HG03175 (cell line): ENCODE measurements at regions not wholly inside any gene's neighbourhood (a gene's known extent, or its start where the extent isn't known, plus 50 kb on each side); places are given as distances from the start of the nearest gene placed in this dataset.
A peak's percentile ranks its signal among the peaks of the same experiment; 100 is the strongest.

ENCODE experiments used
- ATAC-seq: cut with Tn5 transposase; IDR thresholded peaks from one replicate; pipeline ENCODE4 v1.9.1; 2021; ENCODE audit warnings: mild to moderate bottlenecking, moderate library complexity; ENCODE audit not compliant: unreplicated experiment

DNA sequence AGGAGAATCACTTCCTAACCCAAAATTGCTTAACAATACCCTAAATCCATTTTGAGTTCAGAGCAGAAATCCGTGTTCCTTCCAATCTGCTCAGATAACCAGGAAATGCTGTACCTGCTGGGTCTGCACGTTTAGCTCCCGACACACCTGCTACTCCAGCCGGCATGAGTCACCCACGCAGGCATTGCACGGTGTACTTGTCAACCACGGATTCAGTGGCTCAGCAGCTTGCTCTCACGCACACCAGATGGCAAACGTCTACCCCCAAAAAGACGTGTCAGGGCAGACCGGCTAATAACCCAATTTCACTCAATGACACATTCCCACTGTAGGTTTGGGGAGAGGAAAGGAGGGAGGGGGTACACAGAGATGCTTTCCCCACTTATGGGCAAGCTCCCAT, 468.1 kb downstream of the SOX9 start:
- ATAC-seq: no peak

GRCh38 chr17:72590382-72590781, 469.6 kb downstream of the SOX9 start:
- ATAC-seq: no peak

- ATAC-seq: no peak
Measured at GRCh38 chr17:72590882-72591281, 470.1 kb downstream of the SOX9 start.

GRCh38 chr17:72591289-72592241, 470.7 kb downstream of the SOX9 start:
- ATAC-seq: no peak

DNA sequence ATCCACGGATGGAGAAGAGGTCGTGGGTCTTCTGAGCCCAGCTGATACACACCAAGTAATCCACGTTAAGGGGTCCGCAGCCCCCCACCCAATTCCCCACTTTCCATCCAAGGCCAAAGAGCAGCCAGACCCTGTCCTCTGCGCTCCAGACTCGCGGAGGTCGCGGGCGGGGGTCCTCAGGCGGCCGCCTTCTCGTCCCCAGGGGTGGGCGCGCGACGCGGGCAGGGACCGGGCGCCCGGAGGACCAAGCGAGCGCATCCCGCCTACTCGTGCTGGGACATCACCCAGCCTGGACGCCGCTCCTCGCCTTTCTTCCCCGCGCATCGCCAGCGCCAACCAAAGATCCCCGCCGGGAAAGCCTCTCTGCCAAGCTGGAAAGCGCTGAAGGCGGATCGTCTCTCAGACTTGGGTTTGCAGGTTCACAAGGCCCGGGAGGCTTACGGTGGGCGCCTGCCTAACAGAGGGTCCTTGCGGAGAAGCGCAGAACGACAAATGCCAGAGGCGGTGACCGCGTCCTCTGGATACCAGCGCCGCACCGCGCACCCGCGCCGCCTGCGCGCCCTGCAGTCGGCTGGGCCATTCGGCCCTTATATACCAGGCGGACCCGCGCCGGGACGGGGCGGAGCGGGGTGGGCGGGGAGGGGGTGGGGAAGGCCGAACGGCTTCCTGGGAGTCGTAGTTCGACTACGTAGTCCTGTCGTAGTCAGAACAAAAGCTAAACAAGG, 471.6 kb downstream of the SOX9 start:
- ATAC-seq: peak; percentile 78

GRCh38 chr17:72592967-72593325, 472.1 kb downstream of the SOX9 start:
- no peak for ATAC-seq

GRCh38 chr17:72594248-72594647, 473.4 kb downstream of the SOX9 start:
- no peak for ATAC-seq
